Thoracic aorta (tissue), 2 donors: ENCODE measurements at regions not wholly inside any gene's neighbourhood (a gene's known extent, or its start where the extent isn't known, plus 50 kb on each side); places are given as distances from the start of the nearest gene placed in this dataset.
"Not testable (repeated sequence)": the region's sequence is repeated elsewhere in the genome, so short reads cannot be mapped to it uniquely, and the experiment has no call there.

Experiments
- ATAC-seq: fragments of 150-250 bp; one replicate; pipeline ENCODE4 v1.8.0; 2017; ENCODE audit warnings: low read depth; ENCODE audit not compliant: insufficient number of reproducible peaks, low FRiP score
- DNase-seq: peaks from one replicate; pipeline ENCODE4 v3.0.0-alpha.2; 2020; ENCODE audit warnings: low spot score
- H3K27ac ChIP-seq, 2 donors: fragments of 200-600 bp; sonication (generic); 1 replicate in 1 of 2; 2 replicates in 1 of 2; pipeline ENCODE4 v1.5.1; 2016; ENCODE audit warnings: mild to moderate bottlenecking in 2 of 2, moderate library complexity in 2 of 2
- H3K27me3 ChIP-seq: fragments of 200-600 bp; sonication (generic); replicated peaks from 2 replicates; pipeline ENCODE4 v1.6.0; 2016; ENCODE audit warnings: mild to moderate bottlenecking; ENCODE audit not compliant: insufficient read depth
- H3K36me3 ChIP-seq: fragments of 200-600 bp; sonication (generic); one replicate; pipeline ENCODE4 v1.5.1; 2016
- H3K4me1 ChIP-seq, 2 donors: fragments of 200-600 bp; sonication (generic); 1 replicate in 1 of 2; 2 replicates in 1 of 2; pipeline versions ENCODE4 v1.5.1 to v1.6.0; 2016; ENCODE audit warnings: low read depth in 2 of 2, mild to moderate bottlenecking in 1 of 2; ENCODE audit not compliant: control insufficient read depth in 1 of 2
- H3K4me3 ChIP-seq: fragments of 200-600 bp; sonication (generic); 2 replicates; pipeline ENCODE4 v1.5.1; 2016; ENCODE audit warnings: mild to moderate bottlenecking
- H3K9me3 ChIP-seq: fragments of 200-600 bp; sonication (generic); 2 replicates; pipeline ENCODE4 v1.5.1; 2016
- CTCF ChIP-seq: fragments of 200-600 bp; sonication (generic); IDR thresholded peaks from one replicate; pipeline ENCODE4 v1.5.1; 2019; ENCODE audit warnings: antibody characterized with exemption

GRCh38 chr1:221979444-221980032 is 237.6 kb upstream of the DUSP10 start:
- no peaks in the 10 kb centered on the region for H3K9me3 ChIP-seq
- H3K4me1 ChIP-seq = no peaks in the 10 kb centered on the region
- ATAC-seq (no peak), DNase-seq (no peak)
- no peaks in the 10 kb centered on the region for H3K27me3 ChIP-seq
- H3K4me3 ChIP-seq = no peak overlapping the region
- no peak for TF ChIP-seq CTCF
- no peak overlapping the region for H3K27ac ChIP-seq
- H3K36me3 ChIP-seq = no peaks in the 10 kb centered on the region

- ATAC-seq = not testable (repeated sequence)
Observed at GRCh38 chr1:221978631-221979334, 236.9 kb upstream of the DUSP10 start.

GRCh38 chr1:221973787-221974186 is 231.9 kb upstream of the DUSP10 start:
- not testable (repeated sequence) for H3K9me3 ChIP-seq, H3K27ac ChIP-seq, H3K4me1 ChIP-seq, H3K4me3 ChIP-seq, H3K36me3 ChIP-seq, H3K27me3 ChIP-seq, DNase-seq, ATAC-seq

More at GRCh38 chr1:221978631-221979334, 236.9 kb upstream of the DUSP10 start:
- not testable (repeated sequence) for H3K27ac ChIP-seq, H3K36me3 ChIP-seq, H3K27me3 ChIP-seq, H3K9me3 ChIP-seq, H3K4me3 ChIP-seq, H3K4me1 ChIP-seq, DNase-seq

- Histone ChIP-seq H3K4me1 (no peaks in the 10 kb centered on the region), H3K27me3 (no peaks in the 10 kb centered on the region)
Observed at GRCh38 chr1:221972276-221973235, 230.7 kb upstream of the DUSP10 start.

GRCh38 chr1:221971035-221971434 is 229.1 kb upstream of the DUSP10 start:
- not testable (repeated sequence) for H3K27ac ChIP-seq, ATAC-seq, H3K36me3 ChIP-seq, H3K9me3 ChIP-seq, H3K4me1 ChIP-seq, DNase-seq, H3K4me3 ChIP-seq, H3K27me3 ChIP-seq

More at GRCh38 chr1:221972276-221973235, 230.7 kb upstream of the DUSP10 start:
- no peak overlapping the region for H3K4me3 ChIP-seq
- ATAC-seq = no peak
- H3K27ac ChIP-seq = no peak overlapping the region
- no peaks in the 10 kb centered on the region for H3K9me3 ChIP-seq
- no peak for DNase-seq
- H3K36me3 ChIP-seq = no peaks in the 10 kb centered on the region
- TF ChIP-seq CTCF = no peak

- not testable (repeated sequence) for H3K4me1 ChIP-seq, H3K27ac ChIP-seq
Observed at GRCh38 chr1:221969298-221969858, 227.5 kb upstream of the DUSP10 start.

GRCh38 chr1:221967538-221967937 is 225.6 kb upstream of the DUSP10 start:
- not testable (repeated sequence) for H3K9me3 ChIP-seq, DNase-seq, H3K27me3 ChIP-seq, H3K4me1 ChIP-seq, ATAC-seq, H3K36me3 ChIP-seq, H3K27ac ChIP-seq, H3K4me3 ChIP-seq

More at GRCh38 chr1:221969298-221969858, 227.5 kb upstream of the DUSP10 start:
- H3K4me3 ChIP-seq, ATAC-seq, H3K36me3 ChIP-seq, H3K9me3 ChIP-seq, DNase-seq, H3K27me3 ChIP-seq: not testable (repeated sequence)

GRCh38 chr1:221966888-221967287 is 225.0 kb upstream of the DUSP10 start:
- H3K36me3 ChIP-seq, H3K27ac ChIP-seq, H3K27me3 ChIP-seq, H3K4me1 ChIP-seq, DNase-seq, H3K9me3 ChIP-seq, H3K4me3 ChIP-seq, ATAC-seq: not testable (repeated sequence)

GRCh38 chr1:221965891-221966290 is 224.0 kb upstream of the DUSP10 start:
- H3K9me3 ChIP-seq, H3K27me3 ChIP-seq, H3K4me3 ChIP-seq, H3K4me1 ChIP-seq, H3K27ac ChIP-seq, H3K36me3 ChIP-seq, ATAC-seq, DNase-seq: not testable (repeated sequence)
